ENCODE measurements at regions not wholly inside any gene's neighbourhood (a gene's known extent, or its start where the extent isn't known, plus 50 kb on each side); places are given as distances from the start of the nearest gene placed in this dataset.

DNA sequence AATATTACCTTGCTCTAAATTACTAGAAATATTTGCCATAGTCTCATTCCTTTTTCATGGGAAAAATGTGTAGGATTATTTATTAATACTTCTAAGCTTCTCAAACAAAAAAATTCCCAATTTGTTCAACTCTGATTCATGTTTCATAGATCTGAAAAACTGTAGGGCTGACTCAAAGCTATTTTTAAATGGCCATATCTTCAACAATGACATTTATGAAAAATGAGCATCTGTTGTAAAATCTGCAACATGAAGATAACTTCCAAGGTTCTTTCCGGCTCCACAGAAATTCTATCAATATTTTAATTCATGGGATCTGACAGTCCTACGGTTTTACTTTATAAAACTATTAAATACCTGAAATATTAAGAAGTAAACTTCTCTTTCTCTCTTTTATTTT lies 192.7 kb upstream of the KCNJ16 start:
- H3K79me2 ChIP-seq (ENCODE audit: low read length): no peaks in the 10 kb centered on the region
- TF ChIP-seq, protein P1, sequence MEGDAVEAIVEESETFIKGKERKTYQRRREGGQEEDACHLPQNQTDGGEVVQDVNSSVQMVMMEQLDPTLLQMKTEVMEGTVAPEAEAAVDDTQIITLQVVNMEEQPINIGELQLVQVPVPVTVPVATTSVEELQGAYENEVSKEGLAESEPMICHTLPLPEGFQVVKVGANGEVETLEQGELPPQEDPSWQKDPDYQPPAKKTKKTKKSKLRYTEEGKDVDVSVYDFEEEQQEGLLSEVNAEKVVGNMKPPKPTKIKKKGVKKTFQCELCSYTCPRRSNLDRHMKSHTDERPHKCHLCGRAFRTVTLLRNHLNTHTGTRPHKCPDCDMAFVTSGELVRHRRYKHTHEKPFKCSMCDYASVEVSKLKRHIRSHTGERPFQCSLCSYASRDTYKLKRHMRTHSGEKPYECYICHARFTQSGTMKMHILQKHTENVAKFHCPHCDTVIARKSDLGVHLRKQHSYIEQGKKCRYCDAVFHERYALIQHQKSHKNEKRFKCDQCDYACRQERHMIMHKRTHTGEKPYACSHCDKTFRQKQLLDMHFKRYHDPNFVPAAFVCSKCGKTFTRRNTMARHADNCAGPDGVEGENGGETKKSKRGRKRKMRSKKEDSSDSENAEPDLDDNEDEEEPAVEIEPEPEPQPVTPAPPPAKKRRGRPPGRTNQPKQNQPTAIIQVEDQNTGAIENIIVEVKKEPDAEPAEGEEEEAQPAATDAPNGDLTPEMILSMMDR (IDR thresholded peaks at IDR 0.05; ENCODE audit: low read depth, low read length): no peak
- TF ChIP-seq EZH2phosphoT487 (IDR thresholded peaks at IDR 0.05; ENCODE audit: low read depth): no peak

DNA sequence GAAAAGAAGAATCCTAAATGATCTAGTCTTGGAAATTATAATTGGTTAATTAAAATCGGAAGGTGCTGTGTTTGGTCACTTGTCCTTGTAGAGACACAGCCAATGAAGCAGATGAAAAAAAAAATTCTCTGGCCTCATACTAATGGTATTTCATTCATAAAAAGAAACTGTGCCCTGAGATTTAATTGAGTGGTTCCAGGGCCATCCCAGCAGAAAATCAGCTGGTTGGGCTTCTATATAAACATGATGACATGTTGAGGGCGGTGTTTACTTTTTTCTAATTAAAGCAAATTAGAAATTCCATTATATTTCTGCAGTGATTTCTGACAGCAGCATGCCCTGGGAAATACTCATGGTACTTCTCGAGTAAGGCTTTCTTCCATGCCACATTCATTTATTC lies 191.9 kb upstream of the KCNJ16 start:
- Histone ChIP-seq H3K79me2 (ENCODE audit: low read length) (no peaks in the 10 kb centered on the region), H3K36me3 (replicated peaks; ENCODE audit: low read depth, low read length) (peaks cover 6% of the 10 kb centered on the region), H2AFZ (ENCODE audit: low read depth, low read length) (no peak overlapping the region), H3K27me3 (ENCODE audit: low read depth, low read length) (no peaks in the 10 kb centered on the region), H3K4me2 (ENCODE audit: low read length) (no peak overlapping the region), H3K9me3 (ENCODE audit: insufficient read depth, low read length) (peaks cover 10% of the 10 kb centered on the region; the same call in 1 of the 2 replicates), H3K27ac (ENCODE audit: low read length) (no peak overlapping the region), H3K4me1 (ENCODE audit: low read length) (peaks cover 4% of the 10 kb centered on the region), H3K9ac (ENCODE audit: low read length) (no peak overlapping the region), H4K20me1 (ENCODE audit: insufficient read depth, low read length) (no peaks in the 10 kb centered on the region), H3K4me3 (ENCODE audit: low read length) (no peak overlapping the region)
- TF ChIP-seq EZH2phosphoT487 (IDR thresholded peaks at IDR 0.05; ENCODE audit: low read depth): no peak
- TF ChIP-seq, protein P1 (IDR thresholded peaks at IDR 0.05; ENCODE audit: low read depth, low read length): no peak

More for the DNA sequence above, 192.7 kb upstream of the KCNJ16 start:
- no peaks in the 10 kb centered on the region for H4K20me1 ChIP-seq (ENCODE audit: insufficient read depth, low read length)
- H3K9me3 ChIP-seq (ENCODE audit: insufficient read depth, low read length): peaks cover 14% of the 10 kb centered on the region; the same call in 1 of the 2 replicates
- no peak overlapping the region for H3K4me2 ChIP-seq (ENCODE audit: low read length)
- no peak overlapping the region for H3K9ac ChIP-seq (ENCODE audit: low read length)
- peaks cover 11% of the 10 kb centered on the region for H3K36me3 ChIP-seq (replicated peaks; ENCODE audit: low read depth, low read length)
- H3K4me3 ChIP-seq (ENCODE audit: low read length): no peak overlapping the region
- no peaks in the 10 kb centered on the region for H3K27me3 ChIP-seq (ENCODE audit: low read depth, low read length)
- no peak overlapping the region for H3K27ac ChIP-seq (ENCODE audit: low read length)
- H3K4me1 ChIP-seq (ENCODE audit: low read length): peaks cover 13% of the 10 kb centered on the region
- no peak overlapping the region for H2AFZ ChIP-seq (ENCODE audit: low read depth, low read length)

DNA sequence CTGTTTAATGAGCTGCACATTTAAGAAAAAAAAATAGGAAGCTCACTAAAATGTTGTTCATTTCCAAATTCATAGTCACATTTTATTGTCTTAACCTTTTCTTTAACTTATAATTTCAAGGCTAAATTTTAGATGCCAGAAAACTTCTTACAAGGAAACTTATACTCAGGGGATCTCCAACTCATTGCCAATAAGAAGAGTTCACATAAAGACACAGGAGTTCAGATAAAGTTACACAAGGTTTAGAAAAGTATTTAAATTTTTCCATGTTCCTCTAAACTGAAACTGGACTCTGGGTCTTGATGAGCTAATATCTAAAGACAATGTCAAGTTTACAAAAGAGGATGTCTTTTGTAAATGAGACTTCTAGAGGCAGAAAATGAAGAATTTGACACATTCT lies 190.7 kb upstream of the KCNJ16 start:
- H3K9me3 ChIP-seq (ENCODE audit: insufficient read depth, low read length): no peaks in the 10 kb centered on the region
- TF ChIP-seq, protein P1 (IDR thresholded peaks at IDR 0.05; ENCODE audit: low read depth, low read length): no peak
- no peak for TF ChIP-seq EZH2phosphoT487 (IDR thresholded peaks at IDR 0.05; ENCODE audit: low read depth)
- H4K20me1 ChIP-seq (ENCODE audit: insufficient read depth, low read length): no peaks in the 10 kb centered on the region
- H3K79me2 ChIP-seq (ENCODE audit: low read length): no peaks in the 10 kb centered on the region
- H3K4me3 ChIP-seq (ENCODE audit: low read length): no peak overlapping the region
- H3K4me1 ChIP-seq (ENCODE audit: low read length): no peaks in the 10 kb centered on the region
- H3K27ac ChIP-seq (ENCODE audit: low read length): no peak overlapping the region
- H3K36me3 ChIP-seq (replicated peaks; ENCODE audit: low read depth, low read length): no peaks in the 10 kb centered on the region
- no peak overlapping the region for H2AFZ ChIP-seq (ENCODE audit: low read depth, low read length)
- no peaks in the 10 kb centered on the region for H3K27me3 ChIP-seq (ENCODE audit: low read depth, low read length)
- H3K4me2 ChIP-seq (ENCODE audit: low read length): no peak overlapping the region
- H3K9ac ChIP-seq (ENCODE audit: low read length): no peak overlapping the region

DNA sequence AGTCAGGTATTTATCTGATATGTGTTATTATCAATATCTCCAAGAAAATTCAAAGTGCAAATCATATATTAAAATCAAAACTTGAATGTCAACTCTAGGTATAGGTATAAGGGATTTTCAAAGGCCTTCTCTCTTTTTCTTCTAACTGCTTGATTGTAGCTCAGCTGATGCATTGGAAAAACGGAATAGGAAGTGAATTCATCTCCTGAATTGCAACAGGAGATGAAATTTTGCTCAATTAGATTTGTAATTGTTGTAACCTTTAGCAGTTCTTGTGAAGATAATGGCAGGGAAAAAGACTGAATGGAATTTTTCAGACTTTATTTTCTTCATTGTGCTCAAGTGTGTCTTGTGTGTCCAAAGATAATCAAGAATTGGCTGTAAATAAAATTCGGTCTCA lies 190.2 kb upstream of the KCNJ16 start:
- H3K4me1 ChIP-seq (ENCODE audit: low read length): no peaks in the 10 kb centered on the region
- H3K4me2 ChIP-seq (ENCODE audit: low read length): no peak overlapping the region
- no peaks in the 10 kb centered on the region for H4K20me1 ChIP-seq (ENCODE audit: insufficient read depth, low read length)
- H2AFZ ChIP-seq (ENCODE audit: low read depth, low read length): no peak overlapping the region
- H3K27ac ChIP-seq (ENCODE audit: low read length): no peak overlapping the region
- no peaks in the 10 kb centered on the region for H3K79me2 ChIP-seq (ENCODE audit: low read length)
- no peaks in the 10 kb centered on the region for H3K27me3 ChIP-seq (ENCODE audit: low read depth, low read length)
- no peaks in the 10 kb centered on the region for H3K9me3 ChIP-seq (ENCODE audit: insufficient read depth, low read length)
- H3K9ac ChIP-seq (ENCODE audit: low read length): no peak overlapping the region
- no peak overlapping the region for H3K4me3 ChIP-seq (ENCODE audit: low read length)
- TF ChIP-seq EZH2phosphoT487 (IDR thresholded peaks at IDR 0.05; ENCODE audit: low read depth): no peak
- TF ChIP-seq, protein P1 (IDR thresholded peaks at IDR 0.05; ENCODE audit: low read depth, low read length): no peak
- no peaks in the 10 kb centered on the region for H3K36me3 ChIP-seq (replicated peaks; ENCODE audit: low read depth, low read length)
